GM23338 (cell line): ENCODE measurements at regions not wholly inside any gene's neighbourhood (a gene's known extent, or its start where the extent isn't known, plus 50 kb on each side); places are given as distances from the start of the nearest gene placed in this dataset.

Experiments
- ATAC-seq: fragments of 200-7000 bp; cut with Tn5 transposase; 3 replicates; pipeline ENCODE4 v1.9.1; 2020
- DNase-seq: peaks from one replicate; pipeline ENCODE4 v3.0.0-alpha.2; 2015; ENCODE audit warnings: low spot score
- H2AFZ ChIP-seq: fragments of 200-600 bp; sonication (generic); 2 replicates; pipeline ENCODE4 v1.8.0; 2016; ENCODE audit warnings: antibody characterized with exemption, mild to moderate bottlenecking, moderate library complexity
- H3F3A ChIP-seq: fragments of 200-600 bp; sonication (generic); replicated peaks from 2 replicates; pipeline ENCODE4 v1.8.0; 2017; ENCODE audit warnings: antibody characterized with exemption, mixed run types, low read depth
- H3K27ac ChIP-seq: fragments of 200-600 bp; sonication (generic); 2 replicates; pipeline ENCODE4 v1.6.1; 2016; ENCODE audit warnings: low read depth
- H3K27me3 ChIP-seq: fragments of 200-600 bp; sonication (generic); 2 replicates; pipeline ENCODE4 v1.8.0; 2016; ENCODE audit warnings: mild to moderate bottlenecking, mixed run types, moderate library complexity; ENCODE audit not compliant: insufficient read depth
- H3K36me3 ChIP-seq: fragments of 200-600 bp; sonication (generic); 2 replicates; pipeline ENCODE4 v1.8.0; 2016; ENCODE audit warnings: mild to moderate bottlenecking; ENCODE audit not compliant: insufficient read depth
- H3K4me1 ChIP-seq: fragments of 200-600 bp; sonication (generic); 2 replicates; pipeline ENCODE4 v1.8.0; 2016; ENCODE audit warnings: mild to moderate bottlenecking, moderate library complexity; ENCODE audit not compliant: insufficient read depth
- H3K4me2 ChIP-seq: fragments of 200-600 bp; sonication (generic); 2 replicates; pipeline ENCODE4 v1.7.1; 2017; ENCODE audit warnings: mixed run types
- H3K4me3 ChIP-seq: fragments of 200-600 bp; sonication (generic); 2 replicates; pipeline ENCODE4 v1.6.1; 2016; ENCODE audit warnings: mixed run types
- H3K79me2 ChIP-seq: fragments of 200-600 bp; sonication (generic); replicated peaks from 2 replicates; pipeline ENCODE4 v1.8.0; 2017; ENCODE audit warnings: mild to moderate bottlenecking; ENCODE audit not compliant: insufficient read depth
- H3K9me2 ChIP-seq: fragments of 200-600 bp; sonication (generic); 2 replicates; pipeline ENCODE4 v1.8.0; 2017; ENCODE audit not compliant: insufficient read depth
- H4K20me1 ChIP-seq: fragments of 200-600 bp; sonication (generic); replicated peaks from 2 replicates; pipeline ENCODE4 v1.8.0; 2017; ENCODE audit warnings: mild to moderate bottlenecking; ENCODE audit not compliant: insufficient read depth
- H3K27ac Mint-ChIP-seq: 2 replicates; pipeline ENCODE4 v1.8.0; 2020; ENCODE audit warnings: inconsistent platforms, mild to moderate bottlenecking, moderate library complexity, mixed read lengths
- H3K27me3 Mint-ChIP-seq: 3 replicates; pipeline ENCODE4 v1.8.0; 2022; ENCODE audit warnings: low read depth, mild to moderate bottlenecking, moderate library complexity, mixed read lengths, inconsistent platforms; ENCODE audit not compliant: insufficient read depth, poor library complexity
- H3K36me3 Mint-ChIP-seq: 3 replicates; pipeline ENCODE4 v1.8.0; 2021; ENCODE audit warnings: low read depth, mild to moderate bottlenecking, inconsistent platforms, moderate library complexity, mixed read lengths
- H3K4me1 Mint-ChIP-seq: 3 replicates; pipeline ENCODE4 v1.8.0; 2020; ENCODE audit warnings: mild to moderate bottlenecking, inconsistent platforms, mixed read lengths
- H3K4me3 Mint-ChIP-seq: 3 replicates; pipeline ENCODE4 v1.8.0; 2021; ENCODE audit warnings: moderate library complexity, mild to moderate bottlenecking, inconsistent platforms, mixed read lengths
- H3K9me3 Mint-ChIP-seq: 3 replicates; pipeline ENCODE4 v1.8.0; 2020; ENCODE audit warnings: moderate library complexity, mild to moderate bottlenecking, inconsistent platforms, mixed read lengths
- CREB1 ChIP-seq: fragments of 250-450 bp; sonication (Bioruptor Pico); IDR thresholded peaks from 2 replicates; pipeline ENCODE4 v1.5.0; 2020; ENCODE audit warnings: low read depth, mild to moderate bottlenecking, moderate library complexity
- EZH2 ChIP-seq: fragments of 200-600 bp; sonication (generic); IDR thresholded peaks from one replicate; pipeline ENCODE4 v1.8.0; 2017; ENCODE audit warnings: antibody characterized with exemption, mild to moderate bottlenecking, low read depth; ENCODE audit not compliant: unreplicated experiment
- EZH2phosphoT487 ChIP-seq: fragments of 200-600 bp; sonication (generic); IDR thresholded peaks from one replicate; pipeline ENCODE4 v1.8.1; 2018; ENCODE audit warnings: antibody characterized with exemption; ENCODE audit not compliant: unreplicated experiment
- JUNB ChIP-seq: IDR thresholded peaks from one replicate; pipeline ENCODE4 v1.6.1; 2016; ENCODE audit warnings: antibody characterized with exemption; ENCODE audit not compliant: unreplicated experiment
- NANOG ChIP-seq: IDR thresholded peaks from 2 replicates; pipeline ENCODE4 v1.6.1; 2016; ENCODE audit warnings: antibody characterized with exemption, borderline replicate concordance
- POLR2AphosphoS5 ChIP-seq: IDR thresholded peaks from 2 replicates; pipeline ENCODE4 v1.6.1; 2016; ENCODE audit warnings: antibody characterized with exemption, low read depth
- REST ChIP-seq: IDR thresholded peaks from one replicate; pipeline ENCODE4 v1.6.1; 2018; ENCODE audit warnings: antibody characterized with exemption; ENCODE audit not compliant: unreplicated experiment
- STAT1 ChIP-seq: IDR thresholded peaks from one replicate; pipeline ENCODE4 v1.6.1; 2016; ENCODE audit warnings: antibody characterized with exemption; ENCODE audit not compliant: unreplicated experiment
- ZNF114 ChIP-seq: fragments of 250-450 bp; sonication (Bioruptor Pico); IDR thresholded peaks from 2 replicates; pipeline ENCODE4 v1.5.0; 2020; ENCODE audit warnings: mild to moderate bottlenecking, moderate library complexity
- ZNF331 ChIP-seq: fragments of 250-450 bp; sonication (Bioruptor Pico); IDR thresholded peaks from 2 replicates; pipeline ENCODE4 v1.5.0; 2020; ENCODE audit warnings: low read depth, mild to moderate bottlenecking, moderate library complexity
- ZNF462 ChIP-seq: fragments of 250-450 bp; sonication (Bioruptor Pico); IDR thresholded peaks from 2 replicates; pipeline ENCODE4 v1.5.0; 2020; ENCODE audit warnings: mild to moderate bottlenecking, moderate library complexity
- TF ChIP-seq, protein P1 (sequence below), 2 experiments: fragments of 200-600 bp in 1 of 2; sonication (generic) in 1 of 2; conservative IDR thresholded peaks; 2 replicates each; pipeline versions ENCODE4 v1.5.1 to v1.6.1; 2016 to 2017; ENCODE audit warnings: antibody characterized with exemption in 2 of 2, low read depth in 2 of 2, mild to moderate bottlenecking in 2 of 2, moderate library complexity in 1 of 2
- TF ChIP-seq, protein P2 (sequence below): IDR thresholded peaks from 2 replicates; pipeline ENCODE4 v1.6.1; 2016; ENCODE audit warnings: antibody characterized with exemption

GRCh38 chr7:81574723-81575326 is 195.0 kb downstream of the HGF start:
- Histone ChIP-seq H4K20me1 (no peaks in the 10 kb centered on the region), H3K4me2 (no peak overlapping the region), H3K27me3 (no peaks in the 10 kb centered on the region), H3F3A (no peaks in the 10 kb centered on the region), H3K4me1 (no peaks in the 10 kb centered on the region), H3K9me2 (no peaks in the 10 kb centered on the region), H3K36me3 (no peaks in the 10 kb centered on the region), H3K4me3 (no peak overlapping the region), H3K27ac (no peak overlapping the region), H3K79me2 (no peaks in the 10 kb centered on the region), H2AFZ (no peak overlapping the region)
- TF ChIP-seq, protein P1, sequence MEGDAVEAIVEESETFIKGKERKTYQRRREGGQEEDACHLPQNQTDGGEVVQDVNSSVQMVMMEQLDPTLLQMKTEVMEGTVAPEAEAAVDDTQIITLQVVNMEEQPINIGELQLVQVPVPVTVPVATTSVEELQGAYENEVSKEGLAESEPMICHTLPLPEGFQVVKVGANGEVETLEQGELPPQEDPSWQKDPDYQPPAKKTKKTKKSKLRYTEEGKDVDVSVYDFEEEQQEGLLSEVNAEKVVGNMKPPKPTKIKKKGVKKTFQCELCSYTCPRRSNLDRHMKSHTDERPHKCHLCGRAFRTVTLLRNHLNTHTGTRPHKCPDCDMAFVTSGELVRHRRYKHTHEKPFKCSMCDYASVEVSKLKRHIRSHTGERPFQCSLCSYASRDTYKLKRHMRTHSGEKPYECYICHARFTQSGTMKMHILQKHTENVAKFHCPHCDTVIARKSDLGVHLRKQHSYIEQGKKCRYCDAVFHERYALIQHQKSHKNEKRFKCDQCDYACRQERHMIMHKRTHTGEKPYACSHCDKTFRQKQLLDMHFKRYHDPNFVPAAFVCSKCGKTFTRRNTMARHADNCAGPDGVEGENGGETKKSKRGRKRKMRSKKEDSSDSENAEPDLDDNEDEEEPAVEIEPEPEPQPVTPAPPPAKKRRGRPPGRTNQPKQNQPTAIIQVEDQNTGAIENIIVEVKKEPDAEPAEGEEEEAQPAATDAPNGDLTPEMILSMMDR (conservative IDR thresholded peaks at IDR 0.05; ENCODE audit: low read depth in 2 of 2), result no peak
- TF ChIP-seq, protein P2, sequence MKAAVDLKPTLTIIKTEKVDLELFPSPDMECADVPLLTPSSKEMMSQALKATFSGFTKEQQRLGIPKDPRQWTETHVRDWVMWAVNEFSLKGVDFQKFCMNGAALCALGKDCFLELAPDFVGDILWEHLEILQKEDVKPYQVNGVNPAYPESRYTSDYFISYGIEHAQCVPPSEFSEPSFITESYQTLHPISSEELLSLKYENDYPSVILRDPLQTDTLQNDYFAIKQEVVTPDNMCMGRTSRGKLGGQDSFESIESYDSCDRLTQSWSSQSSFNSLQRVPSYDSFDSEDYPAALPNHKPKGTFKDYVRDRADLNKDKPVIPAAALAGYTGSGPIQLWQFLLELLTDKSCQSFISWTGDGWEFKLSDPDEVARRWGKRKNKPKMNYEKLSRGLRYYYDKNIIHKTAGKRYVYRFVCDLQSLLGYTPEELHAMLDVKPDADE, result no peak
- no peak for TF ChIP-seq JUNB
- no peak for TF ChIP-seq EZH2phosphoT487
- TF ChIP-seq ZNF331 (CRISPR knock-in tag), result no peak
- no peak for TF ChIP-seq ZNF114 (CRISPR knock-in tag)
- TF ChIP-seq REST, result no peak
- no peak for TF ChIP-seq ZNF462 (CRISPR knock-in tag)
- no peak for TF ChIP-seq NANOG
- no peak for TF ChIP-seq STAT1
- no peak for TF ChIP-seq POLR2AphosphoS5
- TF ChIP-seq CREB1 (CRISPR knock-in tag), result no peak
- TF ChIP-seq EZH2, result no peak
- Mint-ChIP-seq H3K36me3 (no peaks in the 10 kb centered on the region), H3K27ac (no peak overlapping the region), H3K4me3 (no peak overlapping the region), H3K4me1 (no peaks in the 10 kb centered on the region), H3K9me3 (no peaks in the 10 kb centered on the region), H3K27me3 (no peaks in the 10 kb centered on the region)
- no peak for ATAC-seq
- no peak for DNase-seq
